ENCODE measurements at regions not wholly inside any gene's neighbourhood (a gene's known extent, or its start where the extent isn't known, plus 50 kb on each side); places are given as distances from the start of the nearest gene placed in this dataset.

DNA sequence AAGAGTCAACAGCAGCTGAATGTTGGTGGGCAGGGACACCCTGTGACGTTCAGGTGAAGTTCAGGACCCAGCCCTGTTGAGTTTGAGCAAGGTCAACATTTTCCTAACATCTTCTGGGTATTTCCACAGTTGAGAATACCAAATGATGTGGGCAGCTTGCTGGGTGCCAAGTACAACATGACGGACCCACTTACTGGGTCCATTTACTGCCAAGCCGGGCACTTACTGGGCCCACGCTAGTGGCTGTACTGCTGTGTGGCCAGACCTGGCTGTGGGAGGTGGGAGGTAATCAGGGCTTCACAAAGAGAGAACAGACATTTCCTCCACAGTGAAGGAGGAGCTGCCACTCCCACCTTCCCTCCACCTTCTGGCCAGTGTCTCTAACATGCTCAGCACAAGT, 99.2 kb downstream of the PSMG1 start:
- no peak overlapping the region for H3K27ac ChIP-seq (ENCODE audit: low read depth in 2 of 2, low read length in 2 of 2)
- TF ChIP-seq, protein P1, sequence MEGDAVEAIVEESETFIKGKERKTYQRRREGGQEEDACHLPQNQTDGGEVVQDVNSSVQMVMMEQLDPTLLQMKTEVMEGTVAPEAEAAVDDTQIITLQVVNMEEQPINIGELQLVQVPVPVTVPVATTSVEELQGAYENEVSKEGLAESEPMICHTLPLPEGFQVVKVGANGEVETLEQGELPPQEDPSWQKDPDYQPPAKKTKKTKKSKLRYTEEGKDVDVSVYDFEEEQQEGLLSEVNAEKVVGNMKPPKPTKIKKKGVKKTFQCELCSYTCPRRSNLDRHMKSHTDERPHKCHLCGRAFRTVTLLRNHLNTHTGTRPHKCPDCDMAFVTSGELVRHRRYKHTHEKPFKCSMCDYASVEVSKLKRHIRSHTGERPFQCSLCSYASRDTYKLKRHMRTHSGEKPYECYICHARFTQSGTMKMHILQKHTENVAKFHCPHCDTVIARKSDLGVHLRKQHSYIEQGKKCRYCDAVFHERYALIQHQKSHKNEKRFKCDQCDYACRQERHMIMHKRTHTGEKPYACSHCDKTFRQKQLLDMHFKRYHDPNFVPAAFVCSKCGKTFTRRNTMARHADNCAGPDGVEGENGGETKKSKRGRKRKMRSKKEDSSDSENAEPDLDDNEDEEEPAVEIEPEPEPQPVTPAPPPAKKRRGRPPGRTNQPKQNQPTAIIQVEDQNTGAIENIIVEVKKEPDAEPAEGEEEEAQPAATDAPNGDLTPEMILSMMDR (IDR thresholded peaks at IDR 0.05; ENCODE audit: borderline replicate concordance, extremely low read depth, insufficient read depth): no peak
- intact Hi-C loops (cut with DNase I): no loop called here

GRCh38 chr21:39083377-39084008, 99.8 kb downstream of the PSMG1 start:
- Histone ChIP-seq H3K27me3 (ENCODE audit: control insufficient read depth, insufficient read depth, low read length) (no peaks in the 10 kb centered on the region), H3K4me1 (ENCODE audit: control insufficient read depth in 2 of 3, insufficient read depth in 2 of 3, low read depth in 1 of 3, low read length in 3 of 3) (peaks cover 0 to 3% (median 0%) of the 10 kb centered on the region in 3 donors), H3K4me3 (ENCODE audit: low read length in 3 of 3) (no peak overlapping the region), H3K27ac (ENCODE audit: low read depth in 2 of 2, low read length in 2 of 2) (peak overlapping the region in 1 of 2 donors; percentile 30), H3K36me3 (ENCODE audit: control insufficient read depth in 2 of 3, insufficient read depth in 3 of 3, low read length in 3 of 3) (no peaks in the 10 kb centered on the region), H3K9me3 (ENCODE audit: control insufficient read depth in 2 of 3, insufficient read depth in 1 of 3, low read length in 3 of 3) (no peaks in the 10 kb centered on the region), H3K9ac (ENCODE audit: low read length in 3 of 3) (no peak overlapping the region)
- peak in 2 of 5 donors; percentile 26 to 70 for DNase-seq
- intact Hi-C loops (cut with DNase I): no loop called here
- FAIRE-seq: no peak
- TF ChIP-seq, protein P1 (IDR thresholded peaks at IDR 0.05; ENCODE audit: borderline replicate concordance, extremely low read depth, insufficient read depth): no peak

More for the DNA sequence above, 99.2 kb downstream of the PSMG1 start:
- H3K9ac ChIP-seq (ENCODE audit: low read length in 3 of 3): no peak overlapping the region
- no peaks in the 10 kb centered on the region for H3K36me3 ChIP-seq (ENCODE audit: control insufficient read depth in 2 of 3, insufficient read depth in 3 of 3, low read length in 3 of 3)
- DNase-seq: no peak
- no peaks in the 10 kb centered on the region for H3K9me3 ChIP-seq (ENCODE audit: control insufficient read depth in 2 of 3, insufficient read depth in 1 of 3, low read length in 3 of 3)
- H3K4me1 ChIP-seq (ENCODE audit: control insufficient read depth in 2 of 3, insufficient read depth in 2 of 3, low read depth in 1 of 3, low read length in 3 of 3): peaks cover 0 to 3% (median 0%) of the 10 kb centered on the region in 3 donors
- no peaks in the 10 kb centered on the region for H3K27me3 ChIP-seq (ENCODE audit: control insufficient read depth, insufficient read depth, low read length)
- no peak for FAIRE-seq
- H3K4me3 ChIP-seq (ENCODE audit: low read length in 3 of 3): no peak overlapping the region

DNA sequence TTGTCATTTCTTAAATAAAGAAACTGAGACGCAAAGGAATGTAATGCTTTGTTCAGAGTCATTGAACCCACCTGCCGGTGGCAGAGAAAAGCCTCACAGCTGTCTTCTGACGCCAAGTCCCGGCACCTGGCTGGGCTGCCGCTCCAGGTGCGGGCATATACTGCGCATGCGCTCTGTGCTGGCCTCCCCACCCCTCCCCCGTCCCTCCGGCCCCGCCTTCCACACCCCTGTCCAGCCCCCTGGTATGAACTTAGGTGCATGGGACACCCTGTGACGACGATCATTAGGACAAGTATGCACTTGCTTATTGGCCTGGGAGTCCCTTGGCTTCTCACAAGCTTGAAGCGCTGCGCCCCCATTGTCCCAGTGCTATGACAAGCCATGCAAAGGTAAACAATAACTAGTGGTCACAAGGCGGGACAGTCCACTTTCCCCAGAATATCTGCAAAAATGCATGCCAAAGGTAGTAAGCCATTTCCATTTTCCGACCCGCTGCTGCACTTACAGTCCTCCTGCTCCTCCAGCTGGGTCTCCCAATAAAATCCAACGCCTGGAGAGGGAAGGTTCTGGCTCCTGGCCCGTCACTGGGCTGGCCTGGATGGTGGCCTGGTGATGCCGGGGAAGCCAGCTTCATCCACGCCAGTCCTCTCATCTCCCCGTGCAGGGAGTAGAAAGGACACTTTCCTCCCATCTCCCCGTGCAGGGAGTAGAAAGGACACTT, 100.4 kb downstream of the PSMG1 start:
- peaks cover 0 to 3% (median 0%) of the 10 kb centered on the region in 3 donors for H3K4me1 ChIP-seq (ENCODE audit: control insufficient read depth in 2 of 3, insufficient read depth in 2 of 3, low read depth in 1 of 3, low read length in 3 of 3)
- peak overlapping the region in 1 of 2 donors; percentile 30 for H3K27ac ChIP-seq (ENCODE audit: low read depth in 2 of 2, low read length in 2 of 2)
- no peaks in the 10 kb centered on the region for H3K9me3 ChIP-seq (ENCODE audit: control insufficient read depth in 2 of 3, insufficient read depth in 1 of 3, low read length in 3 of 3)
- H3K4me3 ChIP-seq (ENCODE audit: low read length in 3 of 3): peak overlapping the region in 1 of 3 donors; percentile 50
- H3K9ac ChIP-seq (ENCODE audit: low read length in 3 of 3): no peak overlapping the region
- intact Hi-C loops (cut with DNase I): no loop called here
- H3K36me3 ChIP-seq (ENCODE audit: control insufficient read depth in 2 of 3, insufficient read depth in 3 of 3, low read length in 3 of 3): no peaks in the 10 kb centered on the region
- no peak for FAIRE-seq
- TF ChIP-seq, protein P1 (IDR thresholded peaks at IDR 0.05; ENCODE audit: borderline replicate concordance, extremely low read depth, insufficient read depth): no peak
- no peaks in the 10 kb centered on the region for H3K27me3 ChIP-seq (ENCODE audit: control insufficient read depth, insufficient read depth, low read length)
- peak in 4 of 5 donors; percentile 64 to 69 (median 67) for DNase-seq

Data from kidney (tissue), 13 donors.